ENCODE measurements at regions not wholly inside any gene's neighbourhood (a gene's known extent, or its start where the extent isn't known, plus 50 kb on each side); places are given as distances from the start of the nearest gene placed in this dataset.

DNA sequence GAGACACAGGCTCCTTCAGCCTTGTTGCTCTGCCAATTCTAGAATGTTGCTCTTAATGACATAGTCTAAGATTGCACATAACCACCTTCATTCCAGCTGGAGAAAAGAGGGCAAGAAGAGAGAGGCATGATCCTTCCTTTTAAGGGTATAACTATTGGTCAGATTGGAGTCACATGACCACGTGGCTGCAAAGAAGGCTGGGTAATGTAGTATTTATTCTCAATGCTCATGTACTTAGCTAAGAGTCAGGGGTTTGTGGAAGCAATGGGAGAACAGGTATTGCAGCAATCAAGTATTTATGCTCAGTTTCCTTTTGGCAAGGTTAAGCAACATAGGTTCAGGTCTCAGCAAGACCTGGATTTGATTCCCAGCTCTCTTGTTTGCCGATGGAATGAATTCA lies 298.8 kb upstream of the TBX3 start:
- H3K79me2 ChIP-seq (ENCODE audit: control insufficient read depth, insufficient read depth, low read length) = no peaks in the 10 kb centered on the region
- no peak overlapping the region for H3K4me2 ChIP-seq (ENCODE audit: insufficient read depth, low read length)
- ChIA-PET CTCF (no interaction called here), POLR2A (no interaction called here)
- intact Hi-C loops (cut with micrococcal nuclease) (no loop called here), dilution Hi-C loops (cut with MboI; ENCODE audit: extremely low pct_ligation_motif_present, low sequenced_read_pairs) (no loop called here)
- no TSS peak for BruUV-seq (replicated peaks)
- H3K4me3 ChIP-seq (replicated peaks in 1 of 3; ENCODE audit: insufficient read depth in 1 of 3, low read depth in 1 of 3, low read length in 3 of 3) = no peak overlapping the region
- no peaks in the 10 kb centered on the region for H3K4me1 ChIP-seq (ENCODE audit: control insufficient read depth, extremely low read depth, insufficient read depth, low read length)
- no peaks in the 10 kb centered on the region for H3K9me3 ChIP-seq (replicated peaks; ENCODE audit: control insufficient read depth, insufficient read depth, low read length)
- no peaks in the 10 kb centered on the region for H3K9me1 ChIP-seq (replicated peaks; ENCODE audit: control insufficient read depth, extremely low read depth, insufficient read depth, low read length)
- no peaks in the 10 kb centered on the region for H3K27me3 ChIP-seq (ENCODE audit: control insufficient read depth in 2 of 2, insufficient read depth in 2 of 2, low read length in 2 of 2)
- no peaks in the 10 kb centered on the region for H3K36me3 ChIP-seq (ENCODE audit: control insufficient read depth in 2 of 2, extremely low read depth in 1 of 2, insufficient read depth in 2 of 2, low read length in 2 of 2)
- DNase-seq (ENCODE audit: low read depth, low spot score) (no peak), FAIRE-seq (no peak)
- no peak overlapping the region for H3K9ac ChIP-seq (replicated peaks; ENCODE audit: extremely low read depth, insufficient read depth, low read length)
- H2AFZ ChIP-seq (ENCODE audit: low read depth, low read length) = no peak overlapping the region
- TF ChIP-seq FOS (IDR thresholded peaks at IDR 0.05; ENCODE audit: borderline replicate concordance, insufficient read depth, low read length) (no peak), MYC (IDR thresholded peaks at IDR 0.05; ENCODE audit: low read depth, low read length) (no peak)
- TF ChIP-seq, protein P1, sequence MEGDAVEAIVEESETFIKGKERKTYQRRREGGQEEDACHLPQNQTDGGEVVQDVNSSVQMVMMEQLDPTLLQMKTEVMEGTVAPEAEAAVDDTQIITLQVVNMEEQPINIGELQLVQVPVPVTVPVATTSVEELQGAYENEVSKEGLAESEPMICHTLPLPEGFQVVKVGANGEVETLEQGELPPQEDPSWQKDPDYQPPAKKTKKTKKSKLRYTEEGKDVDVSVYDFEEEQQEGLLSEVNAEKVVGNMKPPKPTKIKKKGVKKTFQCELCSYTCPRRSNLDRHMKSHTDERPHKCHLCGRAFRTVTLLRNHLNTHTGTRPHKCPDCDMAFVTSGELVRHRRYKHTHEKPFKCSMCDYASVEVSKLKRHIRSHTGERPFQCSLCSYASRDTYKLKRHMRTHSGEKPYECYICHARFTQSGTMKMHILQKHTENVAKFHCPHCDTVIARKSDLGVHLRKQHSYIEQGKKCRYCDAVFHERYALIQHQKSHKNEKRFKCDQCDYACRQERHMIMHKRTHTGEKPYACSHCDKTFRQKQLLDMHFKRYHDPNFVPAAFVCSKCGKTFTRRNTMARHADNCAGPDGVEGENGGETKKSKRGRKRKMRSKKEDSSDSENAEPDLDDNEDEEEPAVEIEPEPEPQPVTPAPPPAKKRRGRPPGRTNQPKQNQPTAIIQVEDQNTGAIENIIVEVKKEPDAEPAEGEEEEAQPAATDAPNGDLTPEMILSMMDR (IDR thresholded peaks at IDR 0.05; ENCODE audit: extremely low read depth in 1 of 2, insufficient read depth in 1 of 2, low read depth in 1 of 2, low read length in 2 of 2) = no peak
- no peaks in the 10 kb centered on the region for H4K20me1 ChIP-seq (replicated peaks; ENCODE audit: control insufficient read depth, extremely low read depth, insufficient read depth, low read length)
- no peak overlapping the region for H3K27ac ChIP-seq (ENCODE audit: insufficient read depth, low read depth, low read length)

- dilution Hi-C loops (cut with MboI; ENCODE audit: extremely low pct_ligation_motif_present, low sequenced_read_pairs) (no loop called here), intact Hi-C loops (cut with micrococcal nuclease) (no loop called here)
- H3K27ac ChIP-seq (ENCODE audit: insufficient read depth, low read depth, low read length) = no peak overlapping the region
- POLR2A ChIA-PET = no interaction called here
- no peaks in the 10 kb centered on the region for H3K9me3 ChIP-seq (replicated peaks; ENCODE audit: control insufficient read depth, insufficient read depth, low read length)
- no peak overlapping the region for H3K4me3 ChIP-seq (replicated peaks in 1 of 3; ENCODE audit: insufficient read depth in 1 of 3, low read depth in 1 of 3, low read length in 3 of 3)
- no peak overlapping the region for H3K4me2 ChIP-seq (ENCODE audit: insufficient read depth, low read length)
- no peak overlapping the region for H3K9ac ChIP-seq (replicated peaks; ENCODE audit: extremely low read depth, insufficient read depth, low read length)
- BruUV-seq (replicated peaks) = no TSS peak
- H3K4me1 ChIP-seq (ENCODE audit: control insufficient read depth, extremely low read depth, insufficient read depth, low read length) = no peaks in the 10 kb centered on the region
- no peaks in the 10 kb centered on the region for H4K20me1 ChIP-seq (replicated peaks; ENCODE audit: control insufficient read depth, extremely low read depth, insufficient read depth, low read length)
- TF ChIP-seq GATA2 (IDR thresholded peaks at IDR 0.05; ENCODE audit: insufficient read depth, insufficient read length, low read depth, low read length) = no peak
- TF ChIP-seq JUN (IDR thresholded peaks at IDR 0.05; ENCODE audit: borderline replicate concordance, insufficient read depth, insufficient read length, low read depth) = no peak
- TF ChIP-seq MYC (IDR thresholded peaks at IDR 0.05; ENCODE audit: low read depth, low read length) = no peak
- TF ChIP-seq POLR2A (IDR thresholded peaks at IDR 0.05; ENCODE audit: low read depth, low read length) = no peak
- no peak for TF ChIP-seq EZH2 (IDR thresholded peaks at IDR 0.05; ENCODE audit: borderline replicate concordance, low read depth, low read length, severe bottlenecking)
- TF ChIP-seq FOS (IDR thresholded peaks at IDR 0.05; ENCODE audit: borderline replicate concordance, insufficient read depth, low read length) = no peak
- DNase-seq (ENCODE audit: low read depth, low spot score) = no peak
- no peaks in the 10 kb centered on the region for H3K27me3 ChIP-seq (ENCODE audit: control insufficient read depth in 2 of 2, insufficient read depth in 2 of 2, low read length in 2 of 2)
- H3K36me3 ChIP-seq (ENCODE audit: control insufficient read depth in 2 of 2, extremely low read depth in 1 of 2, insufficient read depth in 2 of 2, low read length in 2 of 2) = no peaks in the 10 kb centered on the region
- FAIRE-seq = no peak
- no peak overlapping the region for H2AFZ ChIP-seq (ENCODE audit: low read depth, low read length)
- no peaks in the 10 kb centered on the region for H3K9me1 ChIP-seq (replicated peaks; ENCODE audit: control insufficient read depth, extremely low read depth, insufficient read depth, low read length)
- H3K79me2 ChIP-seq (ENCODE audit: control insufficient read depth, insufficient read depth, low read length) = no peaks in the 10 kb centered on the region
- CTCF ChIA-PET = no interaction called here
These were observed 297.1 kb upstream of the TBX3 start for GRCh38 chr12:114981036-114981435.

Data from endothelial cell of umbilical vein (primary cell).